HL-60 (cell line): ENCODE measurements at regions not wholly inside any gene's neighbourhood (a gene's known extent, or its start where the extent isn't known, plus 50 kb on each side); places are given as distances from the start of the nearest gene placed in this dataset.

Experiments
- DNase-seq, 2 experiments: peaks; one replicate each; pipeline ENCODE4 v3.0.0-alpha.2; 2010 to 2020; ENCODE audit warnings: low read depth in 1 of 2, low spot score in 1 of 2
- H3K27ac ChIP-seq: fragments of 250-450 bp; sonication (Bioruptor Pico); replicated peaks from 2 replicates; pipeline ENCODE4 v1.5.1; 2020; ENCODE audit warnings: mild to moderate bottlenecking, moderate library complexity
- H3K27me3 ChIP-seq: fragments of 250-450 bp; sonication (Bioruptor Pico); 2 replicates; pipeline ENCODE4 v1.5.1; 2021; ENCODE audit warnings: mild to moderate bottlenecking, moderate library complexity; ENCODE audit not compliant: insufficient read depth, poor library complexity, severe bottlenecking
- H3K4me3 ChIP-seq: replicated peaks from 2 replicates; pipeline ENCODE4 v1.5.1; 2011; ENCODE audit warnings: mild to moderate bottlenecking, control low read depth, low read length; ENCODE audit not compliant: insufficient read depth
- GABPA ChIP-seq: IDR thresholded peaks from 2 replicates; pipeline ENCODE4 v1.6.1; 2012; ENCODE audit warnings: low read depth
- POLR2AphosphoS5 ChIP-seq: IDR thresholded peaks from 2 replicates; pipeline ENCODE4 v1.6.1; 2012; ENCODE audit warnings: low read depth
- REST ChIP-seq: IDR thresholded peaks from 2 replicates; pipeline ENCODE4 v1.6.1; 2012; ENCODE audit warnings: low read depth; ENCODE audit not compliant: insufficient replicate concordance
- SPI1 ChIP-seq: IDR thresholded peaks from 2 replicates; pipeline ENCODE4 v1.6.1; 2012; ENCODE audit warnings: low read depth, mild to moderate bottlenecking, borderline replicate concordance
- TF ChIP-seq, protein P1 (sequence below): IDR thresholded peaks from one replicate; pipeline ENCODE4 v1.5.1; 2011; ENCODE audit warnings: low read length, control low read depth, inconsistent platforms; ENCODE audit not compliant: insufficient read depth

GRCh38 chr11:122375687-122376399, 259.8 kb upstream of the BLID start:
- peak; percentile 23 to 69 for DNase-seq
- peak overlapping the region; percentile 31 for H3K27ac ChIP-seq
- TF ChIP-seq REST, result no peak
- TF ChIP-seq POLR2AphosphoS5, result no peak
- TF ChIP-seq GABPA, result no peak
- no peak for TF ChIP-seq SPI1
- TF ChIP-seq, protein P1, sequence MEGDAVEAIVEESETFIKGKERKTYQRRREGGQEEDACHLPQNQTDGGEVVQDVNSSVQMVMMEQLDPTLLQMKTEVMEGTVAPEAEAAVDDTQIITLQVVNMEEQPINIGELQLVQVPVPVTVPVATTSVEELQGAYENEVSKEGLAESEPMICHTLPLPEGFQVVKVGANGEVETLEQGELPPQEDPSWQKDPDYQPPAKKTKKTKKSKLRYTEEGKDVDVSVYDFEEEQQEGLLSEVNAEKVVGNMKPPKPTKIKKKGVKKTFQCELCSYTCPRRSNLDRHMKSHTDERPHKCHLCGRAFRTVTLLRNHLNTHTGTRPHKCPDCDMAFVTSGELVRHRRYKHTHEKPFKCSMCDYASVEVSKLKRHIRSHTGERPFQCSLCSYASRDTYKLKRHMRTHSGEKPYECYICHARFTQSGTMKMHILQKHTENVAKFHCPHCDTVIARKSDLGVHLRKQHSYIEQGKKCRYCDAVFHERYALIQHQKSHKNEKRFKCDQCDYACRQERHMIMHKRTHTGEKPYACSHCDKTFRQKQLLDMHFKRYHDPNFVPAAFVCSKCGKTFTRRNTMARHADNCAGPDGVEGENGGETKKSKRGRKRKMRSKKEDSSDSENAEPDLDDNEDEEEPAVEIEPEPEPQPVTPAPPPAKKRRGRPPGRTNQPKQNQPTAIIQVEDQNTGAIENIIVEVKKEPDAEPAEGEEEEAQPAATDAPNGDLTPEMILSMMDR, result no peak
- H3K27me3 ChIP-seq, result no peaks in the 10 kb centered on the region
- no peak overlapping the region for H3K4me3 ChIP-seq

DNA sequence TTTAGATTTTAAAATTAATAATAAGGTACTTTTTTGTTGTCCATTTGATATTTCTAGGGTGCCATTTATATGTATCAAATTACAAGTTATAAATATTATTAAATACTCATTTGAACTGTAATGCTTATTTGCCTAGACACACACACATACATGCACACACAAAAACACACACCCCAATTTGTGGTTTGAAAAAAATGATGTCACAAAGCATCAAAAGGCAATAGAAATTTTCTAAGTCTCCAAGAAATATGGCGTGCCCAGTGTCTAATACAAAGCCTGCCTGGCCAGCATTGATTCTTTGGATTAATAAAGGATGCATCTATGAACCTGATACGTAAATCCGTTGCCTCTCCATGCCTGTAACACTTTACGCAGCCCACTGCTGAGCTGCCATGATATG, 252.8 kb upstream of the BLID start:
- DNase-seq, result no peak
- Histone ChIP-seq H3K27ac (no peak overlapping the region), H3K4me3 (no peak overlapping the region), H3K27me3 (no peaks in the 10 kb centered on the region)
- TF ChIP-seq GABPA, result no peak
- TF ChIP-seq SPI1, result no peak
- TF ChIP-seq REST, result no peak
- TF ChIP-seq POLR2AphosphoS5, result no peak
- TF ChIP-seq, protein P1, result no peak

DNA sequence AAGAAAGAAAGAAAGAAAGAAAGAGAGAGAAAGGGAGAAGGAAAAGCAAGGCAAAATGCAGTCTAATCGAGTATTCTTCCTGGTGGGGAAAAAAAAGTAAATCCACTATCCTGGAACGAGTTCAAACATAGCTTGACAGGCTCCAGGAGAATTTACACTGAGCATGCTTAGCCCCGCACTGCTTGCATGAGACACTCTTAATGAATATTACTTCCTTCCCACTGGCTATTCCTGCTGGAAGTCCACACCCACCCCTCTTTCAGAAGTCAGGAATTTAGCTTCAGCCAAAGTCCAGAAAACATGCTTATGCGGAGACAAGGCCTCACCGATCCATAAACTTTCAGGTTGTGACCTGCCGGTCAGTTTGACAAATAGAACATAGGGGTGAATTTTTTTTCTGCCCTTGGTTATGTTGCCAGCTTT, 251.8 kb upstream of the BLID start:
- Histone ChIP-seq H3K4me3 (no peak overlapping the region), H3K27me3 (no peaks in the 10 kb centered on the region), H3K27ac (no peak overlapping the region)
- no peak for DNase-seq
- no peak for TF ChIP-seq POLR2AphosphoS5
- no peak for TF ChIP-seq REST
- no peak for TF ChIP-seq GABPA
- no peak for TF ChIP-seq SPI1
- TF ChIP-seq, protein P1, result no peak
